Trophoblast cell (in vitro differentiated cells and primary cell): ENCODE measurements at regions not wholly inside any gene's neighbourhood (a gene's known extent, or its start where the extent isn't known, plus 50 kb on each side); places are given as distances from the start of the nearest gene placed in this dataset.

ENCODE experiments used
- DNase-seq, 2 donors: peaks; one replicate each; pipeline ENCODE4 v3.0.0-alpha.2; 2016
- H2AFZ ChIP-seq: 2 replicates; pipeline ENCODE4 v1.6.1; 2013; ENCODE audit warnings: low read length, moderate library complexity, mild to moderate bottlenecking; ENCODE audit not compliant: insufficient read depth, poor library complexity
- H2AK5ac ChIP-seq: 2 replicates; pipeline ENCODE4 v1.6.1; 2013; ENCODE audit warnings: mild to moderate bottlenecking, low read length
- H2BK120ac ChIP-seq: 2 replicates; pipeline ENCODE4 v1.6.1; 2013; ENCODE audit warnings: low read length, mild to moderate bottlenecking, moderate library complexity; ENCODE audit not compliant: insufficient read depth, poor library complexity
- H2BK12ac ChIP-seq: 2 replicates; pipeline ENCODE4 v1.6.1; 2013; ENCODE audit warnings: mild to moderate bottlenecking, low read length, moderate library complexity
- H2BK5ac ChIP-seq: 2 replicates; pipeline ENCODE4 v1.6.1; 2013; ENCODE audit warnings: low read length, low read depth, moderate library complexity, mild to moderate bottlenecking; ENCODE audit not compliant: poor library complexity
- H3K14ac ChIP-seq: 2 replicates; pipeline ENCODE4 v1.6.1; 2013; ENCODE audit warnings: mild to moderate bottlenecking, low read length
- H3K18ac ChIP-seq: 2 replicates; pipeline ENCODE4 v1.6.1; 2013; ENCODE audit warnings: mild to moderate bottlenecking, low read length
- H3K23ac ChIP-seq: 2 replicates; pipeline ENCODE4 v1.6.1; 2013; ENCODE audit warnings: low read length
- H3K27ac ChIP-seq: 2 replicates; pipeline ENCODE4 v1.5.1; 2013; ENCODE audit warnings: low read depth, mild to moderate bottlenecking, inconsistent platforms, low read length, moderate library complexity
- H3K27me3 ChIP-seq: 2 replicates; pipeline ENCODE4 v1.6.1; 2013; ENCODE audit warnings: inconsistent platforms, mild to moderate bottlenecking, low read length, moderate library complexity; ENCODE audit not compliant: insufficient read depth
- H3K36me3 ChIP-seq, 2 experiments: 1 replicate in 1 of 2; 2 replicates in 1 of 2; pipeline ENCODE4 v1.6.1; 2013; ENCODE audit warnings: low read length in 2 of 2, mild to moderate bottlenecking in 2 of 2, moderate library complexity in 1 of 2; ENCODE audit not compliant: insufficient read depth in 2 of 2, control insufficient read depth in 1 of 2
- H3K4ac ChIP-seq: 2 replicates; pipeline ENCODE4 v1.6.1; 2013; ENCODE audit warnings: low read depth, mild to moderate bottlenecking, low read length, moderate library complexity
- H3K4me1 ChIP-seq, 2 experiments: 1 replicate in 1 of 2; 2 replicates in 1 of 2; pipeline ENCODE4 v1.6.1; 2013; ENCODE audit warnings: low read length in 2 of 2, mild to moderate bottlenecking in 2 of 2, moderate library complexity in 1 of 2; ENCODE audit not compliant: insufficient read depth in 2 of 2, control insufficient read depth in 1 of 2
- H3K4me2 ChIP-seq: 2 replicates; pipeline ENCODE4 v1.6.1; 2013; ENCODE audit warnings: inconsistent platforms, mild to moderate bottlenecking, low read length, moderate library complexity
- H3K4me3 ChIP-seq: 2 replicates; pipeline ENCODE4 v1.5.1; 2013; ENCODE audit warnings: mild to moderate bottlenecking, low read depth, low read length, inconsistent platforms
- H3K79me1 ChIP-seq: one replicate; pipeline ENCODE4 v1.6.1; 2013; ENCODE audit warnings: low read length
- H3K79me2 ChIP-seq: 2 replicates; pipeline ENCODE4 v1.6.1; 2013; ENCODE audit warnings: low read length, mild to moderate bottlenecking; ENCODE audit not compliant: control insufficient read depth, insufficient read depth, poor library complexity
- H3K9ac ChIP-seq: 2 replicates; pipeline ENCODE4 v1.6.1; 2013; ENCODE audit warnings: mild to moderate bottlenecking, low read length
- H3K9me3 ChIP-seq: 2 replicates; pipeline ENCODE4 v1.6.1; 2013; ENCODE audit warnings: low read depth, mild to moderate bottlenecking, control low read depth, inconsistent platforms, low read length; ENCODE audit not compliant: insufficient read depth
- H4K12ac ChIP-seq: 2 replicates; pipeline ENCODE4 v1.6.1; 2013; ENCODE audit warnings: low read depth, mild to moderate bottlenecking, low read length, moderate library complexity
- H4K8ac ChIP-seq: 2 replicates; pipeline ENCODE4 v1.6.1; 2013; ENCODE audit warnings: low read depth, mild to moderate bottlenecking, low read length, moderate library complexity
- H4K91ac ChIP-seq: one replicate; pipeline ENCODE4 v1.6.1; 2013; ENCODE audit warnings: low read depth, mild to moderate bottlenecking, low read length, moderate library complexity
- WGBS: extraction: QIAGEN DNeasy Blood & Tissue Kit; methylation state at CpG from one replicate; pipeline ENCODE4 v1.1.7; 2013; ENCODE audit warnings: missing lambda C conversion rate; ENCODE audit not compliant: insufficient read length, insufficient coverage; ENCODE audit errors: extremely low coverage; 5-methylcytosine and 5-hydroxymethylcytosine counted together

DNA sequence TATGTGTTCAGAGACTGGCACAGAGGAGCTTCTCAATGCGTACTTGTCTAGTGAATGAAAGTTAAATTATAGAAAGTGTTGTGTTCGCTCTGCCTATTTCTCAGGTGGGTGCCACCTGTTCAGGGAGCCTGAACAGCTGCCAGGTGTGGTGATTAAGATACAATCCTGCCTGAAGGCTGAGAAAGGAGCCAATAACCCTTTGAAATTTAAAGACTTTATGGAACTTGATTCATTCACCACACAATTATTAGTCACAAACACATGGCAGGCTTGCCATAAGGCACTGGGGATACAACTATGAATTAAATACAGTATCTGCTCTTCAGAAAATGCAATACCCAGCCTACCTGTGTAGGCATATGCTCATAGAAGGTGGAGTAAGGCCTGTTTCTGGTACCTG is 92.9 kb upstream of the AMOTL1 start:
- no CpG with 5 or more reads among the region's 2 CpGs for WGBS
- Histone ChIP-seq H2BK5ac (no peak overlapping the region), H3K27me3 (no peaks in the 10 kb centered on the region), H3K27ac (no peak overlapping the region), H3K4ac (no peak overlapping the region), H2BK120ac (no peak overlapping the region), H3K9ac (no peak overlapping the region), H3K18ac (no peak overlapping the region), H4K91ac (no peak overlapping the region), H2AFZ (no peak overlapping the region), H3K36me3 (no peaks in the 10 kb centered on the region), H4K8ac (no peak overlapping the region), H3K4me1 (peaks cover 4 to 5% of the 10 kb centered on the region in 2 experiments), H3K14ac (no peak overlapping the region), H2AK5ac (no peak overlapping the region), H3K4me3 (no peak overlapping the region), H3K79me1 (no peaks in the 10 kb centered on the region), H2BK12ac (no peak overlapping the region), H3K9me3 (peaks cover 6% of the 10 kb centered on the region), H4K12ac (no peak overlapping the region), H3K23ac (no peak overlapping the region), H3K79me2 (no peaks in the 10 kb centered on the region), H3K4me2 (no peak overlapping the region)
- no peak for DNase-seq

DNA sequence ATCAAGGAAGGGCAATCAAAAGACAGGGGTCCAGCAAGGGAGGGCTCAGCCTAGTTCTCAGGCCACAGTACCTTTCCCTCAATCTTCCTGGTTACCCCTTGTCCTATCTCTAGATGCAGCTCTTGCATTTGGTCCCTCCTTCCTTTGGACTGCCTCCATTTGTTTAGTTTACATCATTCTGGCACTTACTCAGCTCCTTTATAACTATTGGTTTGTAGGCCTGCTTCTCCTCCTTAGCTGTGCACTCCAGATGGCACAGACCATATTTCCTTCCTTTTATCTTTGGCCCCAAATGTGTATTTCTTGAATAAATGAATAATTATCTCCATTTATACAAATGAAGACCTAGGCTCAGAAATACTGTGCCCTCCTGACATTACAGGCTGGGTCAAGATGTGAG is 92.3 kb upstream of the AMOTL1 start:
- Histone ChIP-seq H3K79me2 (no peaks in the 10 kb centered on the region), H4K12ac (no peak overlapping the region), H3K36me3 (no peaks in the 10 kb centered on the region), H3K23ac (no peak overlapping the region), H2AFZ (no peak overlapping the region), H4K8ac (no peak overlapping the region), H3K4me1 (peaks cover 4 to 5% of the 10 kb centered on the region in 2 experiments), H2BK12ac (no peak overlapping the region), H3K4me2 (no peak overlapping the region), H3K9me3 (peaks cover 6% of the 10 kb centered on the region), H3K27ac (no peak overlapping the region), H3K4ac (no peak overlapping the region), H2BK5ac (no peak overlapping the region), H3K79me1 (no peaks in the 10 kb centered on the region), H4K91ac (no peak overlapping the region), H3K9ac (no peak overlapping the region), H2BK120ac (no peak overlapping the region), H3K14ac (no peak overlapping the region), H3K4me3 (no peak overlapping the region), H2AK5ac (no peak overlapping the region), H3K27me3 (no peaks in the 10 kb centered on the region), H3K18ac (no peak overlapping the region)
- no peak for DNase-seq

DNA sequence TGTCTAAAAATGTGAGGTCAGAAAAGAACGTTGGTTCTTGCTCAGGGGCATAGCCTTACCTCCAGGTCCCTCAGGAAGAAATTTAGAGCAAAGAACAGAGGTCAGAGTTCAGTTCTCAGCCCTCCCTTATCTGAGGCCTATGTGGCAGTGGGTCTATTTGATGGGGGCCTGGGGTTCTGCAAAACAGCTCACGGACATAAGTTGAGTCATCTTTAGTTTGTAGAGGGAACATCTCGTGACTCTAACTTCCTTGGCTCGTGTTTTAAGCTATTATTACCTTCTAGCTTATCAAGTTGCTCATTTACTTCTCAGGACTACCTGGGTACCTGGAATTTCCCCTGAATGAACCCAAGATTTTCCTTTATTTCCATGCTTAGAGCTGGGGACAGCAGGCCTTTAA is 91.3 kb upstream of the AMOTL1 start:
- Histone ChIP-seq H2BK120ac (no peak overlapping the region), H3K4me2 (no peak overlapping the region), H3K18ac (no peak overlapping the region), H3K9ac (no peak overlapping the region), H3K27me3 (no peaks in the 10 kb centered on the region), H3K4me3 (no peak overlapping the region), H3K9me3 (peaks cover 3% of the 10 kb centered on the region), H3K14ac (no peak overlapping the region), H2BK12ac (no peak overlapping the region), H2AFZ (no peak overlapping the region), H4K8ac (no peak overlapping the region), H3K36me3 (no peaks in the 10 kb centered on the region), H3K79me1 (no peaks in the 10 kb centered on the region), H3K79me2 (no peaks in the 10 kb centered on the region), H3K27ac (no peak overlapping the region), H4K12ac (no peak overlapping the region), H2BK5ac (no peak overlapping the region), H3K4ac (no peak overlapping the region), H2AK5ac (no peak overlapping the region), H3K23ac (no peak overlapping the region), H3K4me1 (peaks cover 4 to 5% of the 10 kb centered on the region in 2 experiments), H4K91ac (no peak overlapping the region)
- no CpG with 5 or more reads among the region's 4 CpGs for WGBS
- DNase-seq = no peak

- H3K4ac ChIP-seq = no peak overlapping the region
- no peak overlapping the region for H3K4me2 ChIP-seq
- H3K4me3 ChIP-seq = no peak overlapping the region
- H2BK5ac ChIP-seq = no peak overlapping the region
- H3K9ac ChIP-seq = no peak overlapping the region
- DNase-seq = peak; percentile 42 to 92
- H3K79me1 ChIP-seq = no peaks in the 10 kb centered on the region
- H2BK12ac ChIP-seq = no peak overlapping the region
- H2AK5ac ChIP-seq = no peak overlapping the region
- H3K4me1 ChIP-seq = peaks cover 4 to 5% of the 10 kb centered on the region in 2 experiments
- no peak overlapping the region for H4K8ac ChIP-seq
- no peak overlapping the region for H3K27ac ChIP-seq
- no peak overlapping the region for H4K12ac ChIP-seq
- H3K9me3 ChIP-seq = no peaks in the 10 kb centered on the region
- H3K27me3 ChIP-seq = no peaks in the 10 kb centered on the region
- H3K23ac ChIP-seq = no peak overlapping the region
- H3K18ac ChIP-seq = no peak overlapping the region
- peak overlapping the region; percentile 24 for H2BK120ac ChIP-seq
- no peaks in the 10 kb centered on the region for H3K79me2 ChIP-seq
- no CpG with 5 or more reads among the region's 4 CpGs for WGBS
- H3K14ac ChIP-seq = peak overlapping the region; percentile 2
- no peak overlapping the region for H2AFZ ChIP-seq
- H4K91ac ChIP-seq = no peak overlapping the region
- no peaks in the 10 kb centered on the region for H3K36me3 ChIP-seq
Measured at GRCh38 chr11:94678236-94678635, 89.9 kb upstream of the AMOTL1 start.
